Rectal smooth muscle tissue (tissue), 1 donor: ENCODE measurements at regions not wholly inside any gene's neighbourhood (a gene's known extent, or its start where the extent isn't known, plus 50 kb on each side); places are given as distances from the start of the nearest gene placed in this dataset.
"Not testable (repeated sequence)": the region's sequence is repeated elsewhere in the genome, so short reads cannot be mapped to it uniquely, and the experiment has no call there.

Experiments
- H3K27ac ChIP-seq: one replicate; pipeline ENCODE4 v1.7.0; 2013; ENCODE audit warnings: low read depth, low read length, inconsistent platforms
- H3K27me3 ChIP-seq: one replicate; pipeline ENCODE4 v1.7.0; 2013; ENCODE audit warnings: low read length; ENCODE audit not compliant: control insufficient read depth, insufficient read depth
- H3K36me3 ChIP-seq: one replicate; pipeline ENCODE4 v1.7.0; 2013; ENCODE audit warnings: low read length; ENCODE audit not compliant: control insufficient read depth, insufficient read depth
- H3K4me1 ChIP-seq: one replicate; pipeline ENCODE4 v1.7.0; 2013; ENCODE audit warnings: low read length; ENCODE audit not compliant: control insufficient read depth, insufficient read depth
- H3K4me3 ChIP-seq: one replicate; pipeline ENCODE4 v1.7.0; 2013; ENCODE audit warnings: low read length
- H3K9ac ChIP-seq: one replicate; pipeline ENCODE4 v1.7.0; 2013; ENCODE audit warnings: low read length

DNA sequence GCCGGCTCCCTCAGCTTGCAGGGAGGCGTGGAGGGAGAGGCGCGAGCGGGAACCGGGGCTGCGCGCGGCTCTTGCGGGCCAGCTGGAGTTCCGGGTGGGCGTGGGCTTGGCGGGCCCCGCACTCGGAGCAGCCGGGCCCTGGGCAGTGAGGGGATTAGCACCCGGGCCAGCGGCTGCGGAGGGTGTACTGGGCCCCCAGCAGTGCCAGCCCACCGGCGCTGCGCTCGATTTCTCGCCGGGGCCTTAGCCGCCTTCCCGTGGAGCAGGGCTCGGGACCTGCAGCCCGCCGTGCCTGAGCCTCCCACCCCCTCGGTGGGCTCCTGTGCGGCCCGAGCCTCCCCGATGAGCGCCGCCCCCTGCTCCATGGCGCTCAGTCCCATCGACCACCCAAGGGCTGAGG, 588.9 kb upstream of the SLC35B3 start:
- H3K36me3 ChIP-seq, H3K27ac ChIP-seq, H3K4me3 ChIP-seq, H3K4me1 ChIP-seq, H3K27me3 ChIP-seq, H3K9ac ChIP-seq: not testable (repeated sequence)

DNA sequence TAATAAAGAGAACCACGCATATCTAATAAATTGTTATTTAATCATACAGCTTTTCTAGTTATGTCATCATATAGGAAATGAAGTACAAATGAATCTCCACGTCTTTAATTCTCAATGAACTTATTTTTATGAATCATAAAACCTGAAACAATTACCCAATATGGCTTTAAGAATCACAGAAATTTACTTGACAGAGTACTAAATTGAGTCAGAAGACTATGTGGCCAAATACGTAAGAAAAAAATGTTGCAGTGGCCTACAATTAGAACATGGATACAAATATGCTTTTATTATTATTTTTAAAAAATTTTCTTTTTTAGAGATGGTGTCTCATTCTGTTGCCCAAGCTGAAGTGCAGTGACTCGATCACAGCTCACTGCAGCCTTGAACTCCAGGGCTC, 584.7 kb upstream of the SLC35B3 start:
- no peaks in the 10 kb centered on the region for H3K4me1 ChIP-seq
- H3K27ac ChIP-seq: no peak overlapping the region
- no peak overlapping the region for H3K9ac ChIP-seq
- H3K4me3 ChIP-seq: no peak overlapping the region
- H3K27me3 ChIP-seq: no peaks in the 10 kb centered on the region
- H3K36me3 ChIP-seq: no peaks in the 10 kb centered on the region

DNA sequence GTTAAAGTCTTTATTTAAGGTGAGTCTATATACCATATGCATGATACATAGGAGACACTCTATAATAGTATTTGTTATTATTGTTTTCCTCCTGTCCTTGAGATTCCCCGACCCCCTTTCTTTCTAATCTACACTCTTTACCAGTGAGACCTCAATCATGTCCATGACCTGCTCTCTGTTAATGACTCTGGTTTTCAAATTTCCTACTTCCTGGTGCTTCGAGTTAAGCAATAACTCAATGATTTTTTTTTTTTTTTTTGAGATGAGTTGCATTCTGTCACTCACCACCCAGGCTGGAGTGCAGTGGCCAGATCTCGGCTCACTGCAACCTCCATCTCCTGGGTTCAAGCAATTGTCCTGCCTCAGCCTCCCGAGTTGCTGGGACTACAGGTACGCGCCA, 574.6 kb upstream of the SLC35B3 start:
- Histone ChIP-seq H3K27me3 (no peaks in the 10 kb centered on the region), H3K36me3 (no peaks in the 10 kb centered on the region), H3K27ac (no peak overlapping the region), H3K4me1 (no peaks in the 10 kb centered on the region), H3K4me3 (no peak overlapping the region), H3K9ac (no peak overlapping the region)

DNA sequence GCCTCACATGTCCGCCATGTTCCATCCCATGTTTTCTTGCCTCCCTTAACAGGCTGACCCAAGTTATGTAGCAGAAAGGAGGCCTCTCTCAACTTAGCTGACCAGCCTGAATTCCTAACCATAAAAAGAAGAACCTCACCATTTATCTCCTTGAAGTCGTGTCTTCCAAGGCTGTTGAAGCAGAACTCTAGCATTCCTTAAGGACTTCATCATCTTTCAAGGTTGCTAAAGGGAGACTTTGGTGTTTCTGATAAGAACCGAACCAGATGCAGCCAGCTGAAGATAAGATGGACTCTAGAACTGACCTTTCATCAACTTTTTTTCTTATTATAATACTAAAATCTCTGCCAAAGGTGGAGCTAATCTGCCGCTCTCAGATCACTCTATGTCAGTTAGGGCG, 571.7 kb upstream of the SLC35B3 start:
- H3K4me3 ChIP-seq: no peak overlapping the region
- no peaks in the 10 kb centered on the region for H3K27me3 ChIP-seq
- no peak overlapping the region for H3K9ac ChIP-seq
- H3K27ac ChIP-seq: no peak overlapping the region
- no peaks in the 10 kb centered on the region for H3K4me1 ChIP-seq
- no peaks in the 10 kb centered on the region for H3K36me3 ChIP-seq

DNA sequence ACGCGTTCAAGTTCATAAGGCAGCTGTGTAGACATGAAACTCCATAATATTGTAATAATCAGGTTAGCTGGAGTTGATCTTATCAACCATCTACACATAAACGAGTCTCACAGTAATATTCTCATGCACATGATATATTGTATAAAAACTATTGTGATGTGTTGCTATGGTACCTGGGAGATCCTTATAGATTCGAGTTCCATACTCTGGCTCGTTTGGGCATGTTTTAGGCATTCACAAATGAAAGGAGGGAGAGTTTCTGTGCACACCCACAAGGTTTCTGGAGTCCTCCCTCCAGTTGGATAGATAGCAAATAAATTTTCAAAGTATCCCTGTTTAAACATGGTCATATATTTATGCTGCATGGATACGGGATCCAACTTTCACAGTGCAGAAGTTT, 567.5 kb upstream of the SLC35B3 start:
- Histone ChIP-seq H3K36me3 (no peaks in the 10 kb centered on the region), H3K4me3 (no peak overlapping the region), H3K9ac (no peak overlapping the region), H3K27me3 (no peaks in the 10 kb centered on the region), H3K27ac (no peak overlapping the region), H3K4me1 (no peaks in the 10 kb centered on the region)

DNA sequence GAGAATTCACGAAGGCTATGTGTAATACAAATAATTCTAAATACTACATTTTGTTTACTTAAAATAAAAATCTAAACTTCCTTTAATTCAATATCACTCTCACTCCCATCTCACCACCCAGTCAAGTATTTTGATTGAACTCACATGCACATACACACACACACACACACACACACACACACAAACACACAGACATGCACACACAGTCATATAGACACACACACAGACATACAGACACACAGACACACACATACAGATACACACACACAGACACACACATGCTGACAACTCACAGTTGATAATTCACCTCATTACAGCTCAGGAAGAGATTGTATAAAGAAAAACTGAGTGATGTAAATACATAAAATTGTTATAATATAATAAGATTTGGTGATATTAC, 559.8 kb upstream of the SLC35B3 start:
- Histone ChIP-seq H3K4me3 (no peak overlapping the region), H3K27ac (no peak overlapping the region), H3K9ac (no peak overlapping the region), H3K36me3 (no peaks in the 10 kb centered on the region), H3K27me3 (no peaks in the 10 kb centered on the region), H3K4me1 (no peaks in the 10 kb centered on the region)

DNA sequence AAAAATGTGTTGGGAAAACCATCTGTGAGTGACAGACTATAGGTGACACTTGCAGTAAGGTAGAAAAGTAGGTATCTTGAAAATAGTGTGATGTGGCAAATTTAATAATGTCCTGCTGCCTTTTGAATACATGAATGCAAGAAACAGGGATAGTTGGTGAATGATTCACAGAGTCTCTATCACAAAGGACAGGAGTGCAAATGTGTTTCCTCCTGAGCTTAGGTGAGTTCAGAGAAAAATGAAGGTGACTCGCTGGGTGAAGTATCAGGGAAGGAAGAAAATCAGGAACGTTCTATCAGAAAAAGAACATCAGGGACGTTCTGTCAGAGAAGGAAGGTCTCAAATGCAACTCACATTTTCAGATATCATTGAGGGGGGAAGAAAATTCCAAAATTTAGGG, 557.8 kb upstream of the SLC35B3 start:
- H3K4me1 ChIP-seq: no peaks in the 10 kb centered on the region
- H3K27ac ChIP-seq: no peak overlapping the region
- H3K4me3 ChIP-seq: no peak overlapping the region
- no peaks in the 10 kb centered on the region for H3K27me3 ChIP-seq
- no peak overlapping the region for H3K9ac ChIP-seq
- no peaks in the 10 kb centered on the region for H3K36me3 ChIP-seq

DNA sequence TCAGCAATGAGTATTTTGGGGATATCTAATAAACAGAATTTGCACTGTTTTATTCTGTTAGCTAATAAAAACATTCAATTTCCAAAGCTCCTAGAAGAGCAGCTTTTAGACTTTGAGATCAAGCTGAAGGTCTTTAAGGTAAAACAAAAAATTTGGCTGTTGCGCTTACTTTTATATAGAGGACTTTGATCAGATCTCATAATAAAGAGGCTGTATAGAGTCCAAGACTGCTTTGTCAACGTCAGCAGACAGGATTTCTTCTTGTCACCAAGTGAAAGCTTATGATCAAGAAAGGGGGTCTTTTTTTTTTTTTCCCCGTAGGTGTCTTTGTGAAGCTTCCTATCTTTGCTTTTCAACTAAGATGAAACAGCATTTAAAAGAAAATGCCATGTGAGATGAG, 556.5 kb upstream of the SLC35B3 start:
- Histone ChIP-seq H3K36me3 (no peaks in the 10 kb centered on the region), H3K27ac (no peak overlapping the region), H3K27me3 (no peaks in the 10 kb centered on the region), H3K9ac (no peak overlapping the region), H3K4me1 (no peaks in the 10 kb centered on the region), H3K4me3 (no peak overlapping the region)

DNA sequence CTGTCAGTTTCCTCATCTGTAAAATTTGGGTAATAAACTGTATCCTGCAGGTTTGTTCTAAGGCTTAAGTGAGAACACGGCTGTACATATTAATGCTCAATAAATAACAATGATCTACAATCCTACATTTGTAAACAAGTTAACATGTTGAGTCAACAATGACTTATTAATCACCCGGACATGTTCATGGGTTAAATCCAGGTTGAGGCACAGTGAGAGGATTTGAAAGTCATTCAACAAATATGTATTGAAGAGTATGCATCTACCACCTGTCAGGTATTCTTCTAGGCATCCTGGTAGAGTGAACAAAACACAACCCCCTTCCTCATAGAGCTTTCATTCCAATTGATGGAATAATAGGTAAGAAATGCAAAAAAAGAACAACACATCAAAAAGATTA, 554.7 kb upstream of the SLC35B3 start:
- no peaks in the 10 kb centered on the region for H3K27me3 ChIP-seq
- no peak overlapping the region for H3K27ac ChIP-seq
- no peaks in the 10 kb centered on the region for H3K4me1 ChIP-seq
- no peak overlapping the region for H3K9ac ChIP-seq
- no peaks in the 10 kb centered on the region for H3K36me3 ChIP-seq
- H3K4me3 ChIP-seq: no peak overlapping the region

DNA sequence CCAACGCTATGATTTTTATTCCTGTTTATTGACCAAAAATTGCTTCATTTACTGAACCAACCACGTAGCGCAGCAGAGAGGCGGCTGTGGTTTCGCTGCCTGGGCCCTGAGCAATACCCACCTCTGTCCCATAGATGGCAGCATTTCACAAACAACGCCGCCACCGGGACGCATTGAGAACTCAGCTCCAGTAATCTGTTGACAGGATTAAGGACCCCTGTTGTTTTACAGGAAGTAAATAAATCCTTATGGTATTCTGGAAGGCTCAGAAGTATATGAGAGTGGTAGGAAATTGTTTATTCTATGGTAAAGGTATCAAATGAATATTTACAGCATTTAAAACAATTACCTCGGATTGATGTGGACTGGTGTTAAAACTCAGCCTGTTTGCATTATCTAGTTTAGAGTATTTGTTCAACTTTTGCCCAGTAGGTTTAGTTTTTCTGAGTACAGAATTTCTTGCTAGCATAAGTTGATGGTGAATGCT, 547.9 kb upstream of the SLC35B3 start:
- Histone ChIP-seq H3K27me3 (no peaks in the 10 kb centered on the region), H3K36me3 (no peaks in the 10 kb centered on the region), H3K4me1 (no peaks in the 10 kb centered on the region), H3K27ac (no peak overlapping the region), H3K9ac (no peak overlapping the region), H3K4me3 (no peak overlapping the region)

DNA sequence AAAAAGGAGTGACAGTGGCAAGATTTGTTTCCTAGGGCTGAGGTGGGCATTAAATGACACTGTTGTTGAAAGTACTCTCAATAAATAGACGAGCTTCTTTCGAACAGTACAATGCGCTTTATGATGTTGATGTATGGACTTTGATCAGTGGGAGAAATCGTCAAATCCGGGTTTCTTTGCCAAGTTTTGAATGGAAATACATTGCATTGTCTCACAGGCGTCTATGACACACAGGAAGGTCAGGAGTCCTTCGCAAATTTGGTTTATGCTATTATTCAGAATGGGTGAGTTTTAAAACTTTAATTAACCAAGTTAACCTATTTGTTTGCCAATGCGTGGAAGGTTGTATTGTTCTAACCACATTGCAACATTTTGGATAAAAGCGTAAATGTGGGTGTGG, 547.3 kb upstream of the SLC35B3 start:
- Histone ChIP-seq H3K9ac (no peak overlapping the region), H3K36me3 (no peaks in the 10 kb centered on the region), H3K27ac (no peak overlapping the region), H3K27me3 (no peaks in the 10 kb centered on the region), H3K4me1 (no peaks in the 10 kb centered on the region), H3K4me3 (no peak overlapping the region)

DNA sequence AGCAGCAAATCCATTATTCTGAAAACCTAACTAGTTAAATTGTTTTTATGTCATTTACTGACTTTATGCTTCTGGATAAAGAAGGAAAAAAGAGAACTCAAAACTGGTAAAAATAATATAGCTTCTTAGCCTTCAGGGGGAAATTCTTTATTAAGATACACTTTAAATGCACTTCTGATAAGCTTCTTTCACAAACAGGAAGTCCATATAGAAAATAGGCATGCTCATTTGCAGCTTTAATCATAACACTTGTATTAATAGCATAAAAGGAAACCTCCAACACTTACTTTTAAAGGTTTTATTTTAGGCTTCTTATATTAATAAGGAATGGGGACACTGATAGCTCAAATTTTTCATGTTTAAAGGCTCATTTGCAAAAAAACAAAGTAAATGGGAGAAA, 538.0 kb upstream of the SLC35B3 start:
- no peak overlapping the region for H3K27ac ChIP-seq
- H3K27me3 ChIP-seq: no peaks in the 10 kb centered on the region
- no peaks in the 10 kb centered on the region for H3K4me1 ChIP-seq
- no peak overlapping the region for H3K4me3 ChIP-seq
- H3K9ac ChIP-seq: no peak overlapping the region
- H3K36me3 ChIP-seq: no peaks in the 10 kb centered on the region

DNA sequence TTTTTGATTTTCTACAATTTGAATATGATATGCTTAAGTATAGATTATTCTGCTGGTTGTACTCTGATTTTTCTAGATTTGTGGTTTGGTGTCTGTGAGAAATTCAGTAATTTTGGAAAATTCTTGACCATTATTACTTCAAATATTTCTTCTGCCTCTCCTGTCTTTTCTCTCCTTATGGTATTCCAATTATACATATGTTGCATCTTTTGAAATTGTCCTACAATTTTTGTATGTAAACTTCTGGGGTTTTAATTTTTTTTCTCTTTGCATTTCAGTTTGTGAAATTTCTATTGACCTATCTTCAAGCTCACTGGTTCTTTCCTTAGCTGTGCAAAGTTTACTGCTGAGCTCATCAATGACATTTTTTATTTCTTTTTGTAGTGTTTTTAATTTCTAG, 534.4 kb upstream of the SLC35B3 start:
- H3K4me1 ChIP-seq: no peaks in the 10 kb centered on the region

More for the DNA sequence above, 534.4 kb upstream of the SLC35B3 start:
- no peaks in the 10 kb centered on the region for H3K36me3 ChIP-seq
- no peak overlapping the region for H3K4me3 ChIP-seq
- no peak overlapping the region for H3K9ac ChIP-seq
- no peak overlapping the region for H3K27ac ChIP-seq
- H3K27me3 ChIP-seq: no peaks in the 10 kb centered on the region
